Transverse colon (tissue), 4 donors: ENCODE measurements at regions not wholly inside any gene's neighbourhood (a gene's known extent, or its start where the extent isn't known, plus 50 kb on each side); places are given as distances from the start of the nearest gene placed in this dataset.

ENCODE experiments used
- EP300 ChIP-seq: sonication (generic); formaldehyde crosslinking; IDR thresholded peaks from one replicate; pipeline ENCODE4 v1.6.1; 2017; ENCODE audit warnings: antibody characterized with exemption, low read depth
- POLR2A ChIP-seq: fragments of 450-650 bp; IDR thresholded peaks from one replicate; pipeline ENCODE4 v1.6.1; 2016; ENCODE audit warnings: antibody characterized with exemption, mild to moderate bottlenecking, moderate library complexity
- POLR2AphosphoS5 ChIP-seq, 3 donors: sonication (generic); formaldehyde crosslinking; IDR thresholded peaks; one replicate each; pipeline ENCODE4 v1.6.1; 2016; ENCODE audit warnings: antibody characterized with exemption in 3 of 3
- TF ChIP-seq, protein P1 (sequence below), 5 experiments: fragments of 200-600 bp in 3 of 5; fragments of 450-650 bp in 2 of 5; sonication (generic) in 3 of 5; IDR thresholded peaks; 1 replicate in 2 of 5; 2 replicates in 3 of 5; pipeline ENCODE4 v1.5.1; 2016 to 2017; ENCODE audit warnings: antibody characterized with exemption in 5 of 5, inconsistent platforms in 3 of 5, mild to moderate bottlenecking in 2 of 5, moderate library complexity in 1 of 5

DNA sequence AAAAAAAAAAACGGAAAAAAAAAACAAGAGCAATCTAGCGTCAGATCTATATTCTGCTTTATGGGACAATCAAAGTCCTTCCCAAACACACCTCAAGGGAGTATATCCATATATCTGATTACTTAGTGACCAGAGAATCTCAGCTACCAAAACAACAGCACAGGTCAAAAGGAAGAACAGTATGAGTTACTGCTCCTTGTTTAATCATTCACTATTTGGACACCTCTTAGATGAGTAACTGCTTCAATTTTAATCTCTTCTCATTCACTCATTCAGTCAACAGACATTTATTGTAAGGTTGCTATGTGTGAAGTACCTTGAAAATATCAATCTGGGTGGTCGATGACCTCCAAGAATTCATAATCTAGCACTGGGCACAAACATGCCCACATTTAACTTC is 193.2 kb downstream of the IRS2 start:
- TF ChIP-seq, protein P1, sequence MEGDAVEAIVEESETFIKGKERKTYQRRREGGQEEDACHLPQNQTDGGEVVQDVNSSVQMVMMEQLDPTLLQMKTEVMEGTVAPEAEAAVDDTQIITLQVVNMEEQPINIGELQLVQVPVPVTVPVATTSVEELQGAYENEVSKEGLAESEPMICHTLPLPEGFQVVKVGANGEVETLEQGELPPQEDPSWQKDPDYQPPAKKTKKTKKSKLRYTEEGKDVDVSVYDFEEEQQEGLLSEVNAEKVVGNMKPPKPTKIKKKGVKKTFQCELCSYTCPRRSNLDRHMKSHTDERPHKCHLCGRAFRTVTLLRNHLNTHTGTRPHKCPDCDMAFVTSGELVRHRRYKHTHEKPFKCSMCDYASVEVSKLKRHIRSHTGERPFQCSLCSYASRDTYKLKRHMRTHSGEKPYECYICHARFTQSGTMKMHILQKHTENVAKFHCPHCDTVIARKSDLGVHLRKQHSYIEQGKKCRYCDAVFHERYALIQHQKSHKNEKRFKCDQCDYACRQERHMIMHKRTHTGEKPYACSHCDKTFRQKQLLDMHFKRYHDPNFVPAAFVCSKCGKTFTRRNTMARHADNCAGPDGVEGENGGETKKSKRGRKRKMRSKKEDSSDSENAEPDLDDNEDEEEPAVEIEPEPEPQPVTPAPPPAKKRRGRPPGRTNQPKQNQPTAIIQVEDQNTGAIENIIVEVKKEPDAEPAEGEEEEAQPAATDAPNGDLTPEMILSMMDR (IDR thresholded peaks at IDR 0.05): no peak
- TF ChIP-seq POLR2AphosphoS5 (IDR thresholded peaks at IDR 0.05) (no peak), POLR2A (no peak), EP300 (no peak)
